ENCODE measurements at regions not wholly inside any gene's neighbourhood (a gene's known extent, or its start where the extent isn't known, plus 50 kb on each side); places are given as distances from the start of the nearest gene placed in this dataset.

GRCh38 chr2:5854797-5855196 is 162.6 kb downstream of the SOX11 start:
- Mint-ChIP-seq H3K36me3 (ENCODE audit: low read depth, unreplicated experiment) (no peaks in the 10 kb centered on the region), H3K27me3 (ENCODE audit: low read depth, unreplicated experiment) (peaks cover 3% of the 10 kb centered on the region), H3K4me3 (ENCODE audit: unreplicated experiment) (no peak overlapping the region), H3K9me3 (ENCODE audit: unreplicated experiment) (peaks cover 3% of the 10 kb centered on the region), H3K4me1 (ENCODE audit: low read depth, unreplicated experiment) (peaks cover 16% of the 10 kb centered on the region), H3K27ac (ENCODE audit: unreplicated experiment) (no peak overlapping the region)
- peaks cover 15% of the 10 kb centered on the region for H3K4me1 ChIP-seq (ENCODE audit: insufficient read depth, low read length)
- H3K27me3 ChIP-seq (ENCODE audit: insufficient read depth, low read length): no peaks in the 10 kb centered on the region
- no peaks in the 10 kb centered on the region for H3K36me3 ChIP-seq (ENCODE audit: insufficient read depth, low read length)
- no peaks in the 10 kb centered on the region for H4K20me1 ChIP-seq (ENCODE audit: insufficient read depth, low read length)
- H3K27ac ChIP-seq (ENCODE audit: low read depth, low read length): no peak overlapping the region
- no peak for FAIRE-seq
- H3K4me3 ChIP-seq (ENCODE audit: insufficient read depth, low read depth, low read length): no peak overlapping the region
- H2AFZ ChIP-seq (ENCODE audit: low read depth, low read length): no peak overlapping the region
- H3K9ac ChIP-seq (ENCODE audit: low read length): no peak overlapping the region
- H3K4me2 ChIP-seq (ENCODE audit: low read length): no peak overlapping the region
- TF ChIP-seq CTCF (IDR thresholded peaks at IDR 0.05; ENCODE audit: insufficient read depth, low read depth, low read length): no peak
- no peak for TF ChIP-seq EZH2 (IDR thresholded peaks at IDR 0.05; ENCODE audit: insufficient read depth, low read length)
- no peaks in the 10 kb centered on the region for H3K79me2 ChIP-seq (ENCODE audit: insufficient read depth, low read length)
- DNase-seq (ENCODE audit: low read depth): no peak
- H3K9me3 ChIP-seq (ENCODE audit: insufficient read depth, low read depth, low read length): no peaks in the 10 kb centered on the region

GRCh38 chr2:5867056-5867455 is 174.9 kb downstream of the SOX11 start:
- Mint-ChIP-seq H3K4me1 (ENCODE audit: low read depth, unreplicated experiment) (no peaks in the 10 kb centered on the region), H3K27ac (ENCODE audit: unreplicated experiment) (no peak overlapping the region), H3K27me3 (ENCODE audit: low read depth, unreplicated experiment) (peaks cover 2% of the 10 kb centered on the region), H3K4me3 (ENCODE audit: unreplicated experiment) (no peak overlapping the region), H3K36me3 (ENCODE audit: low read depth, unreplicated experiment) (no peaks in the 10 kb centered on the region), H3K9me3 (ENCODE audit: unreplicated experiment) (peaks cover 2% of the 10 kb centered on the region)
- Histone ChIP-seq H3K27ac (ENCODE audit: low read depth, low read length) (no peak overlapping the region), H2AFZ (ENCODE audit: low read depth, low read length) (no peak overlapping the region), H3K9me3 (ENCODE audit: insufficient read depth, low read depth, low read length) (peaks cover 2% of the 10 kb centered on the region), H3K4me2 (ENCODE audit: low read length) (no peak overlapping the region), H3K4me1 (ENCODE audit: insufficient read depth, low read length) (no peaks in the 10 kb centered on the region), H3K79me2 (ENCODE audit: insufficient read depth, low read length) (no peaks in the 10 kb centered on the region), H3K27me3 (ENCODE audit: insufficient read depth, low read length) (no peaks in the 10 kb centered on the region), H3K4me3 (ENCODE audit: insufficient read depth, low read depth, low read length) (no peak overlapping the region), H3K9ac (ENCODE audit: low read length) (no peak overlapping the region), H4K20me1 (ENCODE audit: insufficient read depth, low read length) (no peaks in the 10 kb centered on the region), H3K36me3 (ENCODE audit: insufficient read depth, low read length) (no peaks in the 10 kb centered on the region)
- no peak for FAIRE-seq
- TF ChIP-seq EZH2 (IDR thresholded peaks at IDR 0.05; ENCODE audit: insufficient read depth, low read length): no peak
- TF ChIP-seq CTCF (IDR thresholded peaks at IDR 0.05; ENCODE audit: insufficient read depth, low read depth, low read length): no peak
- no peak for DNase-seq (ENCODE audit: low read depth)

GRCh38 chr2:5868931-5869330 is 176.7 kb downstream of the SOX11 start:
- no peaks in the 10 kb centered on the region for H3K79me2 ChIP-seq (ENCODE audit: insufficient read depth, low read length)
- no peak overlapping the region for H2AFZ ChIP-seq (ENCODE audit: low read depth, low read length)
- DNase-seq (ENCODE audit: low read depth): no peak
- TF ChIP-seq CTCF (IDR thresholded peaks at IDR 0.05; ENCODE audit: insufficient read depth, low read depth, low read length): no peak
- TF ChIP-seq EZH2 (IDR thresholded peaks at IDR 0.05; ENCODE audit: insufficient read depth, low read length): no peak
- no peak overlapping the region for H3K4me3 ChIP-seq (ENCODE audit: insufficient read depth, low read depth, low read length)
- no peaks in the 10 kb centered on the region for H3K4me1 Mint-ChIP-seq (ENCODE audit: low read depth, unreplicated experiment)
- no peak overlapping the region for H3K4me3 Mint-ChIP-seq (ENCODE audit: unreplicated experiment)
- no peaks in the 10 kb centered on the region for H3K27me3 ChIP-seq (ENCODE audit: insufficient read depth, low read length)
- H3K9ac ChIP-seq (ENCODE audit: low read length): no peak overlapping the region
- no peaks in the 10 kb centered on the region for H3K36me3 ChIP-seq (ENCODE audit: insufficient read depth, low read length)
- no peaks in the 10 kb centered on the region for H3K36me3 Mint-ChIP-seq (ENCODE audit: low read depth, unreplicated experiment)
- H3K4me1 ChIP-seq (ENCODE audit: insufficient read depth, low read length): no peaks in the 10 kb centered on the region
- H4K20me1 ChIP-seq (ENCODE audit: insufficient read depth, low read length): no peaks in the 10 kb centered on the region
- no peak for FAIRE-seq
- H3K4me2 ChIP-seq (ENCODE audit: low read length): no peak overlapping the region
- H3K27ac Mint-ChIP-seq (ENCODE audit: unreplicated experiment): no peak overlapping the region
- peaks cover 2% of the 10 kb centered on the region for H3K27me3 Mint-ChIP-seq (ENCODE audit: low read depth, unreplicated experiment)
- H3K9me3 ChIP-seq (ENCODE audit: insufficient read depth, low read depth, low read length): no peaks in the 10 kb centered on the region
- no peak overlapping the region for H3K27ac ChIP-seq (ENCODE audit: low read depth, low read length)
- peaks cover 2% of the 10 kb centered on the region for H3K9me3 Mint-ChIP-seq (ENCODE audit: unreplicated experiment)
